ENCODE measurements at regions not wholly inside any gene's neighbourhood (a gene's known extent, or its start where the extent isn't known, plus 50 kb on each side); places are given as distances from the start of the nearest gene placed in this dataset.

DNA sequence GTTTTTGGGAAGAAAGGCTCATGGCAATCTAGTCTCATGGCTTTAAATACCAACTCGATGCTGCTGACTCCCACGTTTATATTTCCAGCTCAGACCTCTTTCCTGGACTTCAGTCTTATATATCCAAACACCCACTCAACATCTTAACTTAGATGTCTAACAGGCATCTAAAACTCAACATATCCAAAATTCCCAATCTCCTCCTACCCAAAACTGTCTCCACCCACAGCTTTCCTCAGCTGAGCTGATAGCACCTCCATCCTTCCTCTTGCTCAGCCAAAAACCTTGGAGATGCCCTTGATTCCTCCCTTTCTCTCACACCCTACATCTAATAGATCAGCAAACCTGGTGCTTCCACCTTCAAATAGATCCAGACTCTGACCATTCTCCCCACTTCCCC lies 202.5 kb downstream of the TLE3 start:
- TF ChIP-seq, protein P1, sequence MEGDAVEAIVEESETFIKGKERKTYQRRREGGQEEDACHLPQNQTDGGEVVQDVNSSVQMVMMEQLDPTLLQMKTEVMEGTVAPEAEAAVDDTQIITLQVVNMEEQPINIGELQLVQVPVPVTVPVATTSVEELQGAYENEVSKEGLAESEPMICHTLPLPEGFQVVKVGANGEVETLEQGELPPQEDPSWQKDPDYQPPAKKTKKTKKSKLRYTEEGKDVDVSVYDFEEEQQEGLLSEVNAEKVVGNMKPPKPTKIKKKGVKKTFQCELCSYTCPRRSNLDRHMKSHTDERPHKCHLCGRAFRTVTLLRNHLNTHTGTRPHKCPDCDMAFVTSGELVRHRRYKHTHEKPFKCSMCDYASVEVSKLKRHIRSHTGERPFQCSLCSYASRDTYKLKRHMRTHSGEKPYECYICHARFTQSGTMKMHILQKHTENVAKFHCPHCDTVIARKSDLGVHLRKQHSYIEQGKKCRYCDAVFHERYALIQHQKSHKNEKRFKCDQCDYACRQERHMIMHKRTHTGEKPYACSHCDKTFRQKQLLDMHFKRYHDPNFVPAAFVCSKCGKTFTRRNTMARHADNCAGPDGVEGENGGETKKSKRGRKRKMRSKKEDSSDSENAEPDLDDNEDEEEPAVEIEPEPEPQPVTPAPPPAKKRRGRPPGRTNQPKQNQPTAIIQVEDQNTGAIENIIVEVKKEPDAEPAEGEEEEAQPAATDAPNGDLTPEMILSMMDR (IDR thresholded peaks at IDR 0.05): no peak
- TF ChIP-seq EP300 (IDR thresholded peaks at IDR 0.05): no peak
